Keratinocyte (primary cell): ENCODE measurements at regions not wholly inside any gene's neighbourhood (a gene's known extent, or its start where the extent isn't known, plus 50 kb on each side); places are given as distances from the start of the nearest gene placed in this dataset.

ENCODE experiments used
- CTCF ChIP-seq, 3 experiments: IDR thresholded peaks in 1 of 3; conservative IDR thresholded peaks in 1 of 3; optimal IDR thresholded peaks in 1 of 3; 2 replicates in 2 of 3; 3 replicates in 1 of 3; pipeline versions ENCODE3 to v1.5.1; 2011; ENCODE audit warnings: low read length in 3 of 3, mild to moderate bottlenecking in 3 of 3, moderate library complexity in 2 of 3, control low read depth in 1 of 3, inconsistent platforms in 1 of 3; ENCODE audit not compliant: insufficient read depth in 2 of 3; ENCODE audit errors: extremely low read depth in 1 of 3
- EZH2 ChIP-seq: IDR thresholded peaks from one replicate; pipeline ENCODE4 v1.6.1; 2012; ENCODE audit warnings: inconsistent platforms, mild to moderate bottlenecking, low read length, moderate library complexity

- TF ChIP-seq CTCF (optimal IDR thresholded peaks at IDR 0.05 in 1 of 3, IDR thresholded peaks at IDR 0.05 in 1 of 3, conservative IDR thresholded peaks at IDR 0.05 in 1 of 3; ENCODE audit: extremely low read depth in 1 of 3, insufficient read depth in 2 of 3, low read length in 3 of 3) (no peak), EZH2 (no peak)
These were observed 135.7 kb downstream of the INHBB start for GRCh38 chr2:120481446-120482194.
